ENCODE measurements at regions not wholly inside any gene's neighbourhood (a gene's known extent, or its start where the extent isn't known, plus 50 kb on each side); places are given as distances from the start of the nearest gene placed in this dataset.

DNA sequence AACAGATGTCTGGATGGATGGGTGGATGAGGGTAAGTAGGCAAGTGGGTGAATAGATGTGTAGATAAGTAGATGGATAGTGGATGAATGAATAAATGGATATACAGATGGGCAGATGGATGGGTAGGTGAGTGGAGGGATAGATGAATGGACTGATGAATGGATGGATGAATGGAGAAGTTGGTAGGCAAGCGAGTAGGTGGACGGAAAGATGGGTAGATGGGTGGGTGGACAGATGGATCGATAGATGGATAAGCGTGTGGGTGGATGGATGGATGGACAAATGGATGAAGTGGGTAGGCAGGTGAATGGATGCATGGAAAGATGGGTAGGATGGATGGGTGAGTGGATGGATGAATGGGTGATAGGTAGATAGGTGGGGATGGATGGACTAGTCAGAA, 393.2 kb downstream of the SHANK2 start:
- no peak for DNase-seq (ENCODE audit: low spot score)
- Histone ChIP-seq H3K27me3 (replicated peaks; ENCODE audit: insufficient read depth, low read depth, low read length, poor library complexity) (peaks cover 5% of the 10 kb centered on the region), H3K9me3 (ENCODE audit: low read depth, low read length, poor library complexity, severe bottlenecking) (no peaks in the 10 kb centered on the region), H3K4me3 (ENCODE audit: low read depth, low read length, poor library complexity, severe bottlenecking) (no peak overlapping the region), H3K27ac (ENCODE audit: low read depth, low read length, poor library complexity, severe bottlenecking) (no peak overlapping the region), H3K36me3 (ENCODE audit: insufficient read depth, low read length, poor library complexity, severe bottlenecking) (no peaks in the 10 kb centered on the region), H3K4me1 (ENCODE audit: insufficient read depth, low read length, poor library complexity, severe bottlenecking) (no peaks in the 10 kb centered on the region)
- intact Hi-C loops (cut with micrococcal nuclease; ENCODE audit: unreplicated experiment) = no loop called here
- ChIA-PET POLR2A (ENCODE audit: low non-redundant PET) (no interaction called here), CTCF (no interaction called here)
- TF ChIP-seq, protein P1, sequence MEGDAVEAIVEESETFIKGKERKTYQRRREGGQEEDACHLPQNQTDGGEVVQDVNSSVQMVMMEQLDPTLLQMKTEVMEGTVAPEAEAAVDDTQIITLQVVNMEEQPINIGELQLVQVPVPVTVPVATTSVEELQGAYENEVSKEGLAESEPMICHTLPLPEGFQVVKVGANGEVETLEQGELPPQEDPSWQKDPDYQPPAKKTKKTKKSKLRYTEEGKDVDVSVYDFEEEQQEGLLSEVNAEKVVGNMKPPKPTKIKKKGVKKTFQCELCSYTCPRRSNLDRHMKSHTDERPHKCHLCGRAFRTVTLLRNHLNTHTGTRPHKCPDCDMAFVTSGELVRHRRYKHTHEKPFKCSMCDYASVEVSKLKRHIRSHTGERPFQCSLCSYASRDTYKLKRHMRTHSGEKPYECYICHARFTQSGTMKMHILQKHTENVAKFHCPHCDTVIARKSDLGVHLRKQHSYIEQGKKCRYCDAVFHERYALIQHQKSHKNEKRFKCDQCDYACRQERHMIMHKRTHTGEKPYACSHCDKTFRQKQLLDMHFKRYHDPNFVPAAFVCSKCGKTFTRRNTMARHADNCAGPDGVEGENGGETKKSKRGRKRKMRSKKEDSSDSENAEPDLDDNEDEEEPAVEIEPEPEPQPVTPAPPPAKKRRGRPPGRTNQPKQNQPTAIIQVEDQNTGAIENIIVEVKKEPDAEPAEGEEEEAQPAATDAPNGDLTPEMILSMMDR (conservative IDR thresholded peaks at IDR 0.05; ENCODE audit: low read depth, low read length) = no peak
- TF ChIP-seq EZH2 (IDR thresholded peaks at IDR 0.05; ENCODE audit: borderline replicate concordance, low read depth, low read length, poor library complexity, severe bottlenecking) = no peak
- BruUV-seq (replicated peaks) = no TSS peak

DNA sequence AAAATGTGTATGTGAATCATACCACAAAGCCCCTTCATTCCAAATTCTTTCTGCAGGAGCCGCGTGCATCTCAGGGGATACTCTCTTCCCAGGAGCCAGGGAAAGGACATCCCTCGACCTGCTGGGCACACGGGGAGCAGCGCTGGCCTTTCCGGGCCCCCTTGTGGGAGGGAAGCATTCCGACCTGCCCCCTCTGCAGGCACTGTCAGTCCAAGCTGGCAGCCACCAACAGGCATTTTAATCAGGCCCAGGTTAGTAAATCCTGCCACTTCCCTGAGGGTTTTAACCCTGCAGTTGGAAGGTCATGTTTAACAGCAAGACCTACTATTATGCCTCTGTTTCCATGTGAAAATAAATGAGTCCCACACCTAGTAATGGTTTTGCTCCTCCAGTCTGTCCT, 391.5 kb downstream of the SHANK2 start:
- Histone ChIP-seq H3K27me3 (replicated peaks; ENCODE audit: insufficient read depth, low read depth, low read length, poor library complexity) (peaks cover 8% of the 10 kb centered on the region), H3K4me1 (ENCODE audit: insufficient read depth, low read length, poor library complexity, severe bottlenecking) (no peaks in the 10 kb centered on the region), H3K9me3 (ENCODE audit: low read depth, low read length, poor library complexity, severe bottlenecking) (no peaks in the 10 kb centered on the region), H3K27ac (ENCODE audit: low read depth, low read length, poor library complexity, severe bottlenecking) (no peak overlapping the region), H3K4me3 (ENCODE audit: low read depth, low read length, poor library complexity, severe bottlenecking) (no peak overlapping the region), H3K36me3 (ENCODE audit: insufficient read depth, low read length, poor library complexity, severe bottlenecking) (no peaks in the 10 kb centered on the region)
- ChIA-PET POLR2A (ENCODE audit: low non-redundant PET) (no interaction called here), CTCF (no interaction called here)
- intact Hi-C loops (cut with micrococcal nuclease; ENCODE audit: unreplicated experiment) = no loop called here
- TF ChIP-seq, protein P1 (conservative IDR thresholded peaks at IDR 0.05; ENCODE audit: low read depth, low read length) = no peak
- TF ChIP-seq EZH2 (IDR thresholded peaks at IDR 0.05; ENCODE audit: borderline replicate concordance, low read depth, low read length, poor library complexity, severe bottlenecking) = no peak
- no TSS peak for BruUV-seq (replicated peaks)
- no peak for DNase-seq (ENCODE audit: low spot score)

DNA sequence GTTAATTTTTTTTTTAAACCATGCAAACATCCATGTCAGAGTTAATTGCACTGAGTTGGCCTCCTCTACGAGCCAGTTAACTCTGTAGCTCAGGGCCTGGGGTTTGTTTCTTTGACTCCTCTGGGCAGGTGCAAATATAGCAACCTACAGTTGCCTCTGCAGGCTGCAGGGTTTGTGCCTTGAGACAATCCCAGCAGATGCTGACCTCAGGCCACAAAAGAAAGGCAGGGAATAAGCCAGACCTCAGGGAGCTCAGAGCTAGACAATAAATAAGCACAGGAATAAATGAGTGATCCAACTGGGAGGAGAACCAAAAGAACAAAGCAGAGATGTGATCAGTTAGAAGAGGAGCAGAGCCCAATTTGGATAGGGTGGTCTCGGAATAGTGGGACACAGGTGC, 390.8 kb downstream of the SHANK2 start:
- H3K4me3 ChIP-seq (ENCODE audit: low read depth, low read length, poor library complexity, severe bottlenecking) = no peak overlapping the region
- no peaks in the 10 kb centered on the region for H3K9me3 ChIP-seq (ENCODE audit: low read depth, low read length, poor library complexity, severe bottlenecking)
- TF ChIP-seq, protein P1 (conservative IDR thresholded peaks at IDR 0.05; ENCODE audit: low read depth, low read length) = no peak
- no peak for TF ChIP-seq EZH2 (IDR thresholded peaks at IDR 0.05; ENCODE audit: borderline replicate concordance, low read depth, low read length, poor library complexity, severe bottlenecking)
- no peak for DNase-seq (ENCODE audit: low spot score)
- peaks cover 8% of the 10 kb centered on the region for H3K27me3 ChIP-seq (replicated peaks; ENCODE audit: insufficient read depth, low read depth, low read length, poor library complexity)
- intact Hi-C loops (cut with micrococcal nuclease; ENCODE audit: unreplicated experiment) = no loop called here
- ChIA-PET CTCF (no interaction called here), POLR2A (ENCODE audit: low non-redundant PET) (no interaction called here)
- H3K27ac ChIP-seq (ENCODE audit: low read depth, low read length, poor library complexity, severe bottlenecking) = no peak overlapping the region
- no peaks in the 10 kb centered on the region for H3K36me3 ChIP-seq (ENCODE audit: insufficient read depth, low read length, poor library complexity, severe bottlenecking)
- BruUV-seq (replicated peaks) = no TSS peak
- no peaks in the 10 kb centered on the region for H3K4me1 ChIP-seq (ENCODE audit: insufficient read depth, low read length, poor library complexity, severe bottlenecking)

Data from A673 (cell line).